ENCODE measurements at regions not wholly inside any gene's neighbourhood (a gene's known extent, or its start where the extent isn't known, plus 50 kb on each side); places are given as distances from the start of the nearest gene placed in this dataset.
A peak's percentile ranks its signal among the peaks of the same experiment; 100 is the strongest.

- Mint-ChIP-seq H3K9me3 (no peaks in the 10 kb centered on the region), H3K36me3 (ENCODE audit: low read depth) (no peaks in the 10 kb centered on the region), H3K27ac (peak overlapping the region in 2 of 3 experiments; percentile 19 to 26), H3K27me3 (ENCODE audit: low read depth) (no peaks in the 10 kb centered on the region), H3K4me3 (no peak overlapping the region), H3K4me1 (peaks cover 16% of the 10 kb centered on the region)
- peak; percentile 49 to 68 (median 52) for TF ChIP-seq CTCF (IDR thresholded peaks at IDR 0.05; ENCODE audit: unreplicated experiment in 3 of 3)
These were observed 302.5 kb upstream of the ATP11B start for GRCh38 chr3:182490596-182491491.

- Mint-ChIP-seq H3K27ac (peak overlapping the region in 1 of 3 experiments; percentile 9), H3K36me3 (ENCODE audit: low read depth) (no peaks in the 10 kb centered on the region), H3K27me3 (ENCODE audit: low read depth) (no peaks in the 10 kb centered on the region), H3K9me3 (no peaks in the 10 kb centered on the region), H3K4me1 (peaks cover 9% of the 10 kb centered on the region), H3K4me3 (no peak overlapping the region)
- no peak for TF ChIP-seq CTCF (IDR thresholded peaks at IDR 0.05; ENCODE audit: unreplicated experiment in 3 of 3)
These were observed 301.7 kb upstream of the ATP11B start for GRCh38 chr3:182491577-182491976.

- no peaks in the 10 kb centered on the region for H3K27me3 Mint-ChIP-seq (ENCODE audit: low read depth)
- no peak for TF ChIP-seq CTCF (IDR thresholded peaks at IDR 0.05; ENCODE audit: unreplicated experiment in 3 of 3)
- H3K4me3 Mint-ChIP-seq = no peak overlapping the region
- no peaks in the 10 kb centered on the region for H3K36me3 Mint-ChIP-seq (ENCODE audit: low read depth)
- H3K9me3 Mint-ChIP-seq = no peaks in the 10 kb centered on the region
- H3K4me1 Mint-ChIP-seq = no peaks in the 10 kb centered on the region
- no peak overlapping the region for H3K27ac Mint-ChIP-seq
These were observed 300.8 kb upstream of the ATP11B start for GRCh38 chr3:182492536-182492935.

GRCh38 chr3:182500289-182500688 is 293.0 kb upstream of the ATP11B start:
- Mint-ChIP-seq H3K4me3 (no peak overlapping the region), H3K27me3 (ENCODE audit: low read depth) (no peaks in the 10 kb centered on the region), H3K36me3 (ENCODE audit: low read depth) (no peaks in the 10 kb centered on the region), H3K4me1 (peaks cover 16% of the 10 kb centered on the region), H3K27ac (peak overlapping the region in 2 of 3 experiments; percentile 62 to 74), H3K9me3 (no peaks in the 10 kb centered on the region)
- no peak for TF ChIP-seq CTCF (IDR thresholded peaks at IDR 0.05; ENCODE audit: unreplicated experiment in 3 of 3)

GRCh38 chr3:182501856-182502255 is 291.4 kb upstream of the ATP11B start:
- Mint-ChIP-seq H3K36me3 (ENCODE audit: low read depth) (no peaks in the 10 kb centered on the region), H3K9me3 (no peaks in the 10 kb centered on the region), H3K4me3 (no peak overlapping the region), H3K27me3 (ENCODE audit: low read depth) (no peaks in the 10 kb centered on the region), H3K27ac (peak overlapping the region; percentile 63 to 71 (median 64)), H3K4me1 (peaks cover 16% of the 10 kb centered on the region)
- no peak for TF ChIP-seq CTCF (IDR thresholded peaks at IDR 0.05; ENCODE audit: unreplicated experiment in 3 of 3)

- Mint-ChIP-seq H3K27me3 (ENCODE audit: low read depth) (no peaks in the 10 kb centered on the region), H3K27ac (no peak overlapping the region), H3K9me3 (no peaks in the 10 kb centered on the region), H3K4me3 (no peak overlapping the region), H3K4me1 (peaks cover 21% of the 10 kb centered on the region), H3K36me3 (ENCODE audit: low read depth) (no peaks in the 10 kb centered on the region)
- no peak for TF ChIP-seq CTCF (IDR thresholded peaks at IDR 0.05; ENCODE audit: unreplicated experiment in 3 of 3)
These were observed 289.9 kb upstream of the ATP11B start for GRCh38 chr3:182503401-182503800.
